ENCODE measurements at regions not wholly inside any gene's neighbourhood (a gene's known extent, or its start where the extent isn't known, plus 50 kb on each side); places are given as distances from the start of the nearest gene placed in this dataset.

DNA sequence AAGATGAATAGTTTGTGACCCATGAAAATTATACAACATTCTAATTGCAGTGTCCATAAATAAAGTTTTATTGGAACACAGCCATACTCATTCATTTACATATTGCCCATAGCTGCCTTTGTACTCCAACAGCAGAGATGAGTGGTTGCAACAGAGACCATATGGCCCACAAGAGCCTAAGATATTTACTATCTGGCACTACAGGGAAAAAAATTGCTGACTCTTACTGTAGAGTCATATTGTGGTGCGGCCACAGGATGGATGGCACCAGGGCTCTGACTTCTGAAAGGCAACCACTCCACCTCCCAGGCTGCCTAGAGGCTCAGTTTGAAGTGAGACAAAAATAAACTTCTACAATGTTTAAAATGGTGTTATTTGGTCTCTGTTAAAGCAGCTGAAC, 404.0 kb upstream of the ATP5MC3 start:
- no peaks in the 10 kb centered on the region for H3K9me3 Mint-ChIP-seq
- no peaks in the 10 kb centered on the region for H3K27me3 Mint-ChIP-seq
- no peak overlapping the region for H3K4me3 Mint-ChIP-seq
- no peak overlapping the region for H3K27ac Mint-ChIP-seq
- CTCF ChIA-PET, result no interaction called here
- H3K36me3 Mint-ChIP-seq (ENCODE audit: low read depth), result no peaks in the 10 kb centered on the region
- no peak for TF ChIP-seq CTCF (IDR thresholded peaks at IDR 0.05)
- no peak for DNase-seq
- intact Hi-C loops (cut with micrococcal nuclease), result no loop called here
- ATAC-seq, result no peak
- POLR2A ChIA-PET, result no interaction called here
- H3K4me1 Mint-ChIP-seq (ENCODE audit: low read depth), result no peaks in the 10 kb centered on the region

GRCh38 chr2:175580652-175581051, 399.1 kb upstream of the ATP5MC3 start:
- no peak for ATAC-seq

DNA sequence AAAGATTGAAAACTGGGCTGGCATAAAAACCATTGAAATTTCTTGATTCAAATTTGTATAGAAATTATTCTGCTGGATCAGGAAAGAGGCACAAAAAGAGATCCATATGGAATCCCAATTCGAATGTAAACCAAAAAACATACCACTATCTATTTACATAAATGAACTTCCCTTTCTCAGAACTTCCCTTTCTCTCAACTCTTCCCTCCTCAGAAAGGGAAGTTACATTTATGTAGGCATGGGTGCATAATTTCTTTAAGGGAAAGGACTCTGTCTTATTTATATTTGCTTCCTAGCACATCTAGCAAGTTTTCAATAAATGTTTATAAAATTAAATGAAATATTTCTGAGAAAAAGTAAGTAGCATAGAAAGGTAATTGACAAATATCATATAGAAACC, 398.1 kb upstream of the ATP5MC3 start:
- no peak overlapping the region for H3K27ac Mint-ChIP-seq

More at GRCh38 chr2:175580652-175581051, 399.1 kb upstream of the ATP5MC3 start:
- Mint-ChIP-seq H3K36me3 (ENCODE audit: low read depth) (no peaks in the 10 kb centered on the region), H3K27me3 (peaks cover 1% of the 10 kb centered on the region), H3K4me3 (no peak overlapping the region), H3K27ac (no peak overlapping the region), H3K4me1 (ENCODE audit: low read depth) (peaks cover 5% of the 10 kb centered on the region), H3K9me3 (no peaks in the 10 kb centered on the region)
- POLR2A ChIA-PET, result no interaction called here
- DNase-seq, result no peak
- TF ChIP-seq CTCF (IDR thresholded peaks at IDR 0.05), result no peak
- intact Hi-C loops (cut with micrococcal nuclease), result no loop called here
- CTCF ChIA-PET, result no interaction called here

DNA sequence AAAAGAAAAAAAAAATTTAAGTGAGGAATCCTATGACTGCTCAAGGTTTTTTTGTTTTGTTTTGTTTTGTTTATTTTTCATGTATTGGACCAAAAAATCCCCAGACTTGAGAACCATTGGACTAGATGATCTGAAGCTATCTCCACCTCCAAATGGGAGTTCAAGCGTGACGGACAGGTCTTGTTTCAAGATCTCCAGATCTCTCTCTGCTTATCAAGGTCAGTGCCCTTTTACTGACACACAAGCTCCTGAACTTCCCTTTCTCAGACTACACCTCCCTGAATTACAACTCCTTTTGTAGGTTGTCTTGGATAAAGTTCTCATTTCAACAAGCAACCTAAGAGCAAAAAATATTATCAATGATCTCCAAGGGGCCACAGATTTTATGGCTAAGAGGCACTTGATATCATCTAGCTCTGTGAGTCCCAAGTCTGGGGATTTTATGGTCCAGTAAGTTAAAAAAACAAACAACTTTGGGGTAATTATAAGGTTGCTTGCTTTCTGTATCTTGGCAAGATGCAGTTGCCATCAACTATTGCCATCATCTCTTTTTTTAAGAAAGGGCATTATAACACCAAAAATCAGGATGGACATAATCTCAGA, 396.0 kb upstream of the ATP5MC3 start:
- H3K4me1 Mint-ChIP-seq (ENCODE audit: low read depth), result peaks cover 10% of the 10 kb centered on the region
- CTCF ChIA-PET, result no interaction called here
- ATAC-seq, result no peak
- no peaks in the 10 kb centered on the region for H3K9me3 Mint-ChIP-seq
- no peaks in the 10 kb centered on the region for H3K36me3 Mint-ChIP-seq (ENCODE audit: low read depth)
- H3K27ac Mint-ChIP-seq, result no peak overlapping the region
- TF ChIP-seq CTCF (IDR thresholded peaks at IDR 0.05), result no peak
- intact Hi-C loops (cut with micrococcal nuclease), result no loop called here
- H3K4me3 Mint-ChIP-seq, result no peak overlapping the region
- H3K27me3 Mint-ChIP-seq, result peaks cover 3% of the 10 kb centered on the region
- no peak for DNase-seq
- POLR2A ChIA-PET, result no interaction called here

More for the DNA sequence above, 398.1 kb upstream of the ATP5MC3 start:
- ATAC-seq (no peak), DNase-seq (no peak)
- peaks cover 1% of the 10 kb centered on the region for H3K27me3 Mint-ChIP-seq
- H3K36me3 Mint-ChIP-seq (ENCODE audit: low read depth), result no peaks in the 10 kb centered on the region
- CTCF ChIA-PET, result no interaction called here
- POLR2A ChIA-PET, result no interaction called here
- H3K4me1 Mint-ChIP-seq (ENCODE audit: low read depth), result peaks cover 10% of the 10 kb centered on the region
- intact Hi-C loops (cut with micrococcal nuclease), result no loop called here
- H3K4me3 Mint-ChIP-seq, result no peak overlapping the region
- no peaks in the 10 kb centered on the region for H3K9me3 Mint-ChIP-seq
- TF ChIP-seq CTCF (IDR thresholded peaks at IDR 0.05), result no peak

- ATAC-seq (no peak), DNase-seq (no peak)
- Mint-ChIP-seq H3K27ac (no peak overlapping the region), H3K9me3 (no peaks in the 10 kb centered on the region), H3K4me3 (no peak overlapping the region), H3K27me3 (peaks cover 3% of the 10 kb centered on the region), H3K4me1 (ENCODE audit: low read depth) (peaks cover 10% of the 10 kb centered on the region), H3K36me3 (ENCODE audit: low read depth) (no peaks in the 10 kb centered on the region)
- TF ChIP-seq CTCF (IDR thresholded peaks at IDR 0.05), result no peak
- intact Hi-C loops (cut with micrococcal nuclease), result no loop called here
- CTCF ChIA-PET, result no interaction called here
- POLR2A ChIA-PET, result no interaction called here
Measured at GRCh38 chr2:175576875-175577274, 395.4 kb upstream of the ATP5MC3 start.

Measured in activated CD8-positive, alpha-beta T cell treated with anti-CD3 and anti-CD28 coated beads for 36 hours (primary cell).